Left renal cortex interstitium (tissue), 4 donors: ENCODE measurements at regions not wholly inside any gene's neighbourhood (a gene's known extent, or its start where the extent isn't known, plus 50 kb on each side); places are given as distances from the start of the nearest gene placed in this dataset.
"Not testable (repeated sequence)": the region's sequence is repeated elsewhere in the genome, so short reads cannot be mapped to it uniquely, and the experiment has no call there.

Source experiments
- DNase-seq, 4 donors: peaks; one replicate each; pipeline ENCODE4 v3.0.0-alpha.2; 2013; ENCODE audit warnings: low read depth in 4 of 4, low spot score in 2 of 4, missing footprints in 1 of 4

DNA sequence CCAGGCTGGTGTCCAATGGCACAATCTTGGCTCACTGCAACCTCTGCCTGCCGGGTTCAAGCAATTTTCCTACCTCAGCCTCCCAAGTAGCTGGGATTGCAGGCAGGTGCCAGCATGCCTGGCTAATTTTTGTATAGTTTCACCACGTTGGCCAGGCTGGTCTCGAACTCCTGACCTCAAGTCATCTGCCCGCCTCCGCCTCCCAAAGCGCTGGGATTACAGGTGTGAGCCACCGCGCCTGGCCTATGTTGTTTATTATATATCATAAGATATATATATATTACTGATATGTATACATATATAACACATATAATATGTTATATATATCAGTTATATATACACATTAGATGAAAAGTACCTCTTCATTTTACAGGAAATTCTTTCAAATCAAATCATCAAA, 914.7 kb downstream of the FOXD4L5 start:
- not testable (repeated sequence) for DNase-seq

DNA sequence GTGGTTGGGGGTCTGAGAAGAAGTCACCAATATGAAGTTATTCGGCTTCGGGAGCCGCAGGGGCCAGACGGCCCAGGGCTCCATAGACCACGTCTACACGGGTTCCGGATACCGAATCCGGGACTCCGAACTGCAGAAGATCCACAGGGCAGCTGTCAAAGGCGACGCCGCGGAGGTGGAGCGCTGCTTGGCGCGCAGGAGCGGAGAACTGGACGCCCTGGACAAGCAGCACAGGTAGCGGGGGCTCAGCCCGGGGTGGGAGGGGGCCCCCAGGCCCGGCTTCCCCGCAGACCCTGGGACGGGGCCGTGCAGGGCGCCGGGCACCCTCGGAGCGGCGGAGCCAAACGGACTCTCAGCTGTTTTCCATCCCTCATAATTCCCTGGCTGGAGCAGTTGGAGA, 915.4 kb downstream of the FOXD4L5 start:
- not testable (repeated sequence) for DNase-seq

DNA sequence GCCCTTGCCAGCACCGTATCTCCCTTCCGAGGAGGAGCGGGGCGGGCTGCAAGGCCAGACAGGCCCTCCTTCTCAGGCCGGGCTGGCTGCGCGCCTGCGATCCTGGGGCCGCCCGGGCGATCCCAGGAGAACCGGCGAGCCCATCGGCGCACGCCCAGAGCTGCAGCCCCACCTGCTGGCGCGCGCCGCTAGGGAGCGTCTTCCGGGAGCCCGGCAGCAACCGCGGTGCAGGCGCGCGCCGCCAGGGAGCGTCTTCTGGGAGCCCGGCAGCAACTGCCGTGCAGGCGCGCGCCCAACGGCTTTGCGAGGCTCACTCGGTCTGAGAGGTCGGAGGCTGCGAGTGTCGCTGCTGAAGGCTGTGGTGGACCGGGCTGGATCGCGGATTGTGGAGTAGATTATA, 915.9 kb downstream of the FOXD4L5 start:
- not testable (repeated sequence) for DNase-seq

DNA sequence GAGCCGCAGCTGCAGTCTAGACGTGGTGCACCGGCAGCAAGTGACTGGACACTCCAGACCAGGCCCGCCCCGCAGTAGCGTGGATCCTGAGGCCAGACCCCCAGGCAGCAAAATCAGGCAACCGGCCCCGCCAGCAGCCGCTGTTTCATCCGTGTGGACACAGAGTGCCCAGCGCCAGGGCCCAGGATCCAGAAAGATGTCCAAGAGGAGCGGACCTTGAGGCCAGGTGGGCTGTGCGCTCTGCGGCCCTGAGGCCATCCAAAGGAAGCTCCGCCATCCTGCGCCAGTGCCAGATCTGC, 916.4 kb downstream of the FOXD4L5 start:
- not testable (repeated sequence) for DNase-seq

DNA sequence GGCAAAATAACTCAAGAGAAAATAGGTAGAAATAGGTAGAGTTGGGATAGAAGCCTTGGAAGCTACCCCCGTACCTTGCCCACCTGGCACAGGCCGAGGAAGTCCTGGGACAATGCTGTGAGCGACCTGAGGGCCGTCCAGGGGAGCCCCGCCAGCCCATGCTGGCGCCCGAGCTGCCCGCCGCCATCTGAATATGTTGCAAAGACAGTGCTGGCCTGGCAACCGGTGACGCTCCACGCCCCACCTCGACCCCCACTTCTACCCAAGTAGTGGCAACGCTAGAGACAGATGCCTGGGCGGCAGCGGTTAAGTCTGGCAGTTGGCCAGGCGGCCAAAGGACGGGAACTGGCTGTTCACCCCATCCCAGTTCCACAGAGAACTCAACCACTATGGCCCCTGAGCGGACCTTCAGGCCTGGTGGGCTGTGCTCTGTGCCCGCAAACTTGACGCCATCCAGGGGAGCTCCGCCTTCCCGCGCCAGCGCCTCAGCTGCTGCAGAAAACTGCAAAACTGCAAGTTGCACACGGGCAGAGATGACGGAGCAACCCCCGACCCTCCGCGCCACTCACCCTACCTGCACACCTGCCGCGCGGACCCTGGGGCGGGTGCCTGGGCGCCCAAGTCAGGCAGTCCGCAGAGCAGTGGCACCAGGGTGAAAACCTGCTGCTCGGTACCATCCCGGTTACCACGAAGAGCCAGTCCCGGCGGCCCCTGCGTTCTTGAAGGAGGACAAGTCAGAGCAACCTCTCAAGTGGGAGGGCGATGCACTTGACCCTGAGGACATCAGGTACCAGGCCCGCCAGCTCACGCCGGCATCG, 917.0 kb downstream of the FOXD4L5 start:
- DNase-seq = peak in 1 of 4 donors; percentile 0
